ENCODE measurements at regions not wholly inside any gene's neighbourhood (a gene's known extent, or its start where the extent isn't known, plus 50 kb on each side); places are given as distances from the start of the nearest gene placed in this dataset.

DNA sequence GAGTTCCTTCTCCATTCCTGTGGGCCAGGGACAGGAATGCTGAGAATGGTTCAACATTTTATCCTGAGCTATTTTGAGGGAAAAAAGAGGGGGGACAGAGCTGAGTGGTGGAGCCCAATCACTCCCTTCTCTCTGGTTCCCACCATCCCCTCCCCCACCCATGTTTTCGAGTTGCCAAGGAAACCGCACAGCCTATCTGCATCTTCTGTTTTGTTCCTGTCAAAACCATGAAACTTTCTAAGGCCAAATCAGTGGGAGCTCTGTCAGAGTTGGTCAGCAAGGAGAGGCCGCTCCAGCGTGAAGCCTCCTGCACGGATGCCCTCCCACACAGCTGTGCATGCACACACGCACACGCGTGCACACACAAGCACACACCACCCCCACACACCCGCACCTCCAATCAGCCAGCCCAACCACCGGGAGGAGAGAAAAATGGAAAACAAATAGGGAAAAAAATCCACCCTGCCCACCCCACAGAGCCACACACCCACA is 54.5 kb upstream of the ATP2B4 start:
- POLR2A ChIA-PET = no interaction called here
- Histone ChIP-seq H3K36me3 (ENCODE audit: control insufficient read depth in 2 of 2, extremely low read depth in 1 of 2, insufficient read depth in 2 of 2, low read length in 2 of 2) (no peaks in the 10 kb centered on the region), H2AFZ (ENCODE audit: low read depth, low read length) (no peak overlapping the region), H3K4me2 (ENCODE audit: insufficient read depth, low read length) (no peak overlapping the region), H3K4me3 (replicated peaks in 1 of 3; ENCODE audit: insufficient read depth in 1 of 3, low read depth in 1 of 3, low read length in 3 of 3) (no peak overlapping the region), H3K9ac (replicated peaks; ENCODE audit: extremely low read depth, insufficient read depth, low read length) (no peak overlapping the region), H4K20me1 (replicated peaks; ENCODE audit: control insufficient read depth, extremely low read depth, insufficient read depth, low read length) (no peaks in the 10 kb centered on the region), H3K27me3 (ENCODE audit: control insufficient read depth in 2 of 2, insufficient read depth in 2 of 2, low read length in 2 of 2) (peaks cover 0 to 4% of the 10 kb centered on the region in 2 experiments), H3K79me2 (ENCODE audit: control insufficient read depth, insufficient read depth, low read length) (no peaks in the 10 kb centered on the region), H3K9me1 (replicated peaks; ENCODE audit: control insufficient read depth, extremely low read depth, insufficient read depth, low read length) (no peaks in the 10 kb centered on the region), H3K27ac (ENCODE audit: insufficient read depth, low read depth, low read length) (no peak overlapping the region), H3K4me1 (ENCODE audit: control insufficient read depth, extremely low read depth, insufficient read depth, low read length) (no peaks in the 10 kb centered on the region), H3K9me3 (replicated peaks; ENCODE audit: control insufficient read depth, insufficient read depth, low read length) (no peaks in the 10 kb centered on the region)
- CTCF ChIA-PET = interaction anchor here (0.6 to 0.9 kb wide), 3 partner anchors 20 to 130 kb away, joined by 3 to 4 read pairs (median 3); no protein-coding TSS in a partner anchor
- TF ChIP-seq, protein P1, sequence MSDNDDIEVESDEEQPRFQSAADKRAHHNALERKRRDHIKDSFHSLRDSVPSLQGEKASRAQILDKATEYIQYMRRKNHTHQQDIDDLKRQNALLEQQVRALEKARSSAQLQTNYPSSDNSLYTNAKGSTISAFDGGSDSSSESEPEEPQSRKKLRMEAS (IDR thresholded peaks at IDR 0.05; ENCODE audit: insufficient read depth, insufficient read length) = no peak
- TF ChIP-seq MYC (IDR thresholded peaks at IDR 0.05; ENCODE audit: low read depth, low read length) (no peak), POLR2AphosphoS5 (IDR thresholded peaks at IDR 0.05; ENCODE audit: insufficient read depth, low read depth, low read length) (no peak), JUN (IDR thresholded peaks at IDR 0.05; ENCODE audit: borderline replicate concordance, insufficient read depth, insufficient read length, low read depth) (no peak), EZH2 (IDR thresholded peaks at IDR 0.05; ENCODE audit: borderline replicate concordance, low read depth, low read length, severe bottlenecking) (no peak), POLR2A (IDR thresholded peaks at IDR 0.05; ENCODE audit: low read depth, low read length) (no peak), FOS (IDR thresholded peaks at IDR 0.05; ENCODE audit: borderline replicate concordance, insufficient read depth, low read length) (no peak), GATA2 (IDR thresholded peaks at IDR 0.05; ENCODE audit: insufficient read depth, insufficient read length, low read depth, low read length) (no peak)
- TF ChIP-seq, protein P2, sequence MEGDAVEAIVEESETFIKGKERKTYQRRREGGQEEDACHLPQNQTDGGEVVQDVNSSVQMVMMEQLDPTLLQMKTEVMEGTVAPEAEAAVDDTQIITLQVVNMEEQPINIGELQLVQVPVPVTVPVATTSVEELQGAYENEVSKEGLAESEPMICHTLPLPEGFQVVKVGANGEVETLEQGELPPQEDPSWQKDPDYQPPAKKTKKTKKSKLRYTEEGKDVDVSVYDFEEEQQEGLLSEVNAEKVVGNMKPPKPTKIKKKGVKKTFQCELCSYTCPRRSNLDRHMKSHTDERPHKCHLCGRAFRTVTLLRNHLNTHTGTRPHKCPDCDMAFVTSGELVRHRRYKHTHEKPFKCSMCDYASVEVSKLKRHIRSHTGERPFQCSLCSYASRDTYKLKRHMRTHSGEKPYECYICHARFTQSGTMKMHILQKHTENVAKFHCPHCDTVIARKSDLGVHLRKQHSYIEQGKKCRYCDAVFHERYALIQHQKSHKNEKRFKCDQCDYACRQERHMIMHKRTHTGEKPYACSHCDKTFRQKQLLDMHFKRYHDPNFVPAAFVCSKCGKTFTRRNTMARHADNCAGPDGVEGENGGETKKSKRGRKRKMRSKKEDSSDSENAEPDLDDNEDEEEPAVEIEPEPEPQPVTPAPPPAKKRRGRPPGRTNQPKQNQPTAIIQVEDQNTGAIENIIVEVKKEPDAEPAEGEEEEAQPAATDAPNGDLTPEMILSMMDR (IDR thresholded peaks at IDR 0.05; ENCODE audit: extremely low read depth in 1 of 2, insufficient read depth in 1 of 2, low read depth in 1 of 2, low read length in 2 of 2) = no peak
- intact Hi-C loops (cut with micrococcal nuclease) (no loop called here), dilution Hi-C loops (cut with MboI; ENCODE audit: extremely low pct_ligation_motif_present, low sequenced_read_pairs) (no loop called here)
- BruUV-seq (replicated peaks) = no TSS peak
- DNase-seq (ENCODE audit: low read depth, low spot score) = no peak
- no peak for FAIRE-seq
